ENCODE measurements at regions not wholly inside any gene's neighbourhood (a gene's known extent, or its start where the extent isn't known, plus 50 kb on each side); places are given as distances from the start of the nearest gene placed in this dataset.

GRCh38 chr10:85151506-85151905 lies 823.1 kb downstream of the CCSER2 start:
- no peak for TF ChIP-seq CTCF (IDR thresholded peaks at IDR 0.05; ENCODE audit: low read depth, low read length, missing control alignments)
- no peak for DNase-seq (ENCODE audit: extremely low read depth, low read depth)
- no peak overlapping the region for H3K4me3 ChIP-seq (replicated peaks; ENCODE audit: low read depth, low read length)

- TF ChIP-seq CTCF (IDR thresholded peaks at IDR 0.05; ENCODE audit: low read depth, low read length, missing control alignments): no peak
- no peak for DNase-seq (ENCODE audit: extremely low read depth, low read depth)
Observed at GRCh38 chr10:85152496-85152895, 824.1 kb downstream of the CCSER2 start.

GRCh38 chr10:85152911-85153310 lies 824.5 kb downstream of the CCSER2 start:
- H3K4me3 ChIP-seq (replicated peaks; ENCODE audit: low read depth, low read length): no peak overlapping the region
- no peak for TF ChIP-seq CTCF (IDR thresholded peaks at IDR 0.05; ENCODE audit: low read depth, low read length, missing control alignments)
- no peak for DNase-seq (ENCODE audit: extremely low read depth, low read depth)

More at GRCh38 chr10:85152496-85152895, 824.1 kb downstream of the CCSER2 start:
- no peak overlapping the region for H3K4me3 ChIP-seq (replicated peaks; ENCODE audit: low read depth, low read length)

- no peak for TF ChIP-seq CTCF (IDR thresholded peaks at IDR 0.05; ENCODE audit: low read depth, low read length, missing control alignments)
- no peak for DNase-seq (ENCODE audit: extremely low read depth, low read depth)
- H3K4me3 ChIP-seq (replicated peaks; ENCODE audit: low read depth, low read length): no peak overlapping the region
Observed at GRCh38 chr10:85157206-85157605, 828.8 kb downstream of the CCSER2 start.

GRCh38 chr10:85168243-85168642 lies 839.9 kb downstream of the CCSER2 start:
- no peak for DNase-seq (ENCODE audit: extremely low read depth, low read depth)
- H3K4me3 ChIP-seq (replicated peaks; ENCODE audit: low read depth, low read length): no peak overlapping the region
- TF ChIP-seq CTCF (IDR thresholded peaks at IDR 0.05; ENCODE audit: low read depth, low read length, missing control alignments): no peak

GRCh38 chr10:85170026-85170425 lies 841.6 kb downstream of the CCSER2 start:
- H3K4me3 ChIP-seq (replicated peaks; ENCODE audit: low read depth, low read length): no peak overlapping the region
- TF ChIP-seq CTCF (IDR thresholded peaks at IDR 0.05; ENCODE audit: low read depth, low read length, missing control alignments): no peak
- no peak for DNase-seq (ENCODE audit: extremely low read depth, low read depth)

- H3K4me3 ChIP-seq (replicated peaks; ENCODE audit: low read depth, low read length): no peak overlapping the region
- DNase-seq (ENCODE audit: extremely low read depth, low read depth): no peak
- no peak for TF ChIP-seq CTCF (IDR thresholded peaks at IDR 0.05; ENCODE audit: low read depth, low read length, missing control alignments)
Observed at GRCh38 chr10:85175635-85176034, 847.2 kb downstream of the CCSER2 start.

All from HFF-Myc (cell line).